Activated CD8-positive, alpha-beta T cell treated with anti-CD3 and anti-CD28 coated beads for 36 hours (primary cell): ENCODE measurements at regions not wholly inside any gene's neighbourhood (a gene's known extent, or its start where the extent isn't known, plus 50 kb on each side); places are given as distances from the start of the nearest gene placed in this dataset.

Experiments used
- ATAC-seq: fragments of 200-7000 bp; cut with Tn5 transposase; one replicate; pipeline ENCODE4 v1.10.0; 2021; ENCODE audit warnings: mild to moderate bottlenecking, moderate library complexity
- CTCF ChIA-PET: fragments of 350-600 bp; sonication (Branson Sonifier 250); formaldehyde crosslinking; loops from one replicate; lab custom pipeline; 2021; ENCODE audit warnings: antibody characterized with exemption; lab: Charles Lee
- POLR2A ChIA-PET: fragments of 350-600 bp; sonication (Branson Sonifier 250); formaldehyde crosslinking; loops from one replicate; lab custom pipeline; 2021; ENCODE audit warnings: antibody characterized with exemption; lab: Charles Lee
- DNase-seq: peaks from one replicate; pipeline ENCODE4 v3.0.0-alpha.2; 2020
- H3K27ac Mint-ChIP-seq: one replicate; pipeline ENCODE4 v1.8.0; 2021; ENCODE audit warnings: mild to moderate bottlenecking, mixed read lengths
- H3K27me3 Mint-ChIP-seq: one replicate; pipeline ENCODE4 v1.8.0; 2021; ENCODE audit warnings: mixed read lengths
- H3K36me3 Mint-ChIP-seq: one replicate; pipeline ENCODE4 v1.8.0; 2021; ENCODE audit warnings: low read depth, mixed read lengths
- H3K4me1 Mint-ChIP-seq: one replicate; pipeline ENCODE4 v1.8.0; 2021; ENCODE audit warnings: low read depth, mixed read lengths
- H3K4me3 Mint-ChIP-seq: one replicate; pipeline ENCODE4 v1.8.0; 2021; ENCODE audit warnings: mild to moderate bottlenecking, moderate library complexity, mixed read lengths
- H3K9me3 Mint-ChIP-seq: one replicate; pipeline ENCODE4 v1.8.0; 2021; ENCODE audit warnings: mixed read lengths
- intact Hi-C: fragments of 100-400 bp; cut with micrococcal nuclease; formaldehyde crosslinking; loops from one replicate; pipeline ENCODE4 v1.10.0; 2022
- TF ChIP-seq, protein P1 (sequence below): fragments of 200-600 bp; IDR thresholded peaks from one replicate; pipeline ENCODE4 v1.8.0; 2022; ENCODE audit warnings: antibody characterized with exemption, mild to moderate bottlenecking

DNA sequence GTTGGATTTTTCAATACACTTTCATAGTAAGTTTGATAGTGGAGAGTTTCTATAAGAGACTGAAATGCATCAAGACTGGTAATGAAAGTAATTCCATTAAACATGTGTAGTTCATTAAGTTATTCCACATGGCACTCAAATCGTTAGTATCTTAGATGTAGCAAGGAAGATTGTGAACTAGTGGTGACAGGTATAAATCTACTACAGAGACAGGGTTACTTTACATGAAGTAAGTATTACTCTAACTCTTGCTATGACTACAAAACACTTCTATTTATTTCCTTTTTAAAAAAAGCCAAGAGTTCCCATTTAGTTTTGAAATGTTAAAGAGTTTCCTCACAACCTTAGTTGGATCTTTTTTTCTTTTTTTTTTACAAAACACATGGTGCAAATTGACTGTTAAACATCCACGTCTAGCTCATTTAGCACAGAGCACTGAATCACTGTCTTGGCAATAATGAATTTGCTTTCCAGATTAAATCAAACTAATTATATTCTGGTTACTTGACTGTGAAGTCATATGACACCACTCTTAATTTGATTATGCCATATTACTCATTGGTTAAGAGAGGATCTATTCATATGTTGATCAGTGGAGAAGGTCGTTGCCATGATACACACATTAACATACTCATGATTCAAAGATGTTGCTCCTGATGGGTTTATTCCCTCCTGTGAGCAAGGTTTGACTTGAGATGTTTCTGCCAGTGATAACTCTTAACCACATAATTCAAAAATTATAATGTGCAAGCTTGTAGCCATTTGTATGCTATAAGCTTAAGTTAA lies 644.8 kb downstream of the EFNA5 start:
- no peak overlapping the region for H3K27ac Mint-ChIP-seq
- ChIA-PET CTCF (no interaction called here), POLR2A (no interaction called here)
- H3K9me3 Mint-ChIP-seq: peaks cover 2% of the 10 kb centered on the region
- intact Hi-C loops: no loop called here
- DNase-seq (no peak), ATAC-seq (no peak)
- H3K27me3 Mint-ChIP-seq: no peaks in the 10 kb centered on the region
- TF ChIP-seq, protein P1, sequence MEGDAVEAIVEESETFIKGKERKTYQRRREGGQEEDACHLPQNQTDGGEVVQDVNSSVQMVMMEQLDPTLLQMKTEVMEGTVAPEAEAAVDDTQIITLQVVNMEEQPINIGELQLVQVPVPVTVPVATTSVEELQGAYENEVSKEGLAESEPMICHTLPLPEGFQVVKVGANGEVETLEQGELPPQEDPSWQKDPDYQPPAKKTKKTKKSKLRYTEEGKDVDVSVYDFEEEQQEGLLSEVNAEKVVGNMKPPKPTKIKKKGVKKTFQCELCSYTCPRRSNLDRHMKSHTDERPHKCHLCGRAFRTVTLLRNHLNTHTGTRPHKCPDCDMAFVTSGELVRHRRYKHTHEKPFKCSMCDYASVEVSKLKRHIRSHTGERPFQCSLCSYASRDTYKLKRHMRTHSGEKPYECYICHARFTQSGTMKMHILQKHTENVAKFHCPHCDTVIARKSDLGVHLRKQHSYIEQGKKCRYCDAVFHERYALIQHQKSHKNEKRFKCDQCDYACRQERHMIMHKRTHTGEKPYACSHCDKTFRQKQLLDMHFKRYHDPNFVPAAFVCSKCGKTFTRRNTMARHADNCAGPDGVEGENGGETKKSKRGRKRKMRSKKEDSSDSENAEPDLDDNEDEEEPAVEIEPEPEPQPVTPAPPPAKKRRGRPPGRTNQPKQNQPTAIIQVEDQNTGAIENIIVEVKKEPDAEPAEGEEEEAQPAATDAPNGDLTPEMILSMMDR: no peak
- H3K4me3 Mint-ChIP-seq: no peak overlapping the region
- no peaks in the 10 kb centered on the region for H3K36me3 Mint-ChIP-seq
- H3K4me1 Mint-ChIP-seq: no peaks in the 10 kb centered on the region

DNA sequence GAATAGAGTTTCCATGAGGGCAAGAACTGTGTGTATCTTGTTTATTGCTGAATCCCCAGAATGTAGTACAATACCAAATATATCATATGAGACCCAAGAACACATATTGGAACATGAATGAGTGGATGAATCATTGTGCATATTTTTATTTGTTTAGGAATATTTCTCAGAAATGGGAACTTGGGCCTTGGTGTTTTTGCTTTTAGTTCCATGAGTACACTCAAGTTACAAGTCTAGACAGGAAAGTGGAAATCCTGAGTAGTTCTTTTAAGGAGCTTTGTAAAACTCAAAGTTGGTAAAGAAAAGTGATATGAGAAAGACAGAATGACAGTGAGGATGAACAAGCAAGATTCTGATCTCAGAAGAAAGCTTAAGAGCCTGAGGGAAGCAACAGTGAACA lies 647.0 kb downstream of the EFNA5 start:
- peaks cover 2% of the 10 kb centered on the region for H3K9me3 Mint-ChIP-seq
- ATAC-seq (no peak), DNase-seq (no peak)
- no peak overlapping the region for H3K27ac Mint-ChIP-seq
- no peak overlapping the region for H3K4me3 Mint-ChIP-seq
- intact Hi-C loops: no loop called here
- TF ChIP-seq, protein P1: no peak
- ChIA-PET POLR2A (no interaction called here), CTCF (no interaction called here)
- H3K27me3 Mint-ChIP-seq: no peaks in the 10 kb centered on the region
- H3K36me3 Mint-ChIP-seq: no peaks in the 10 kb centered on the region
- H3K4me1 Mint-ChIP-seq: no peaks in the 10 kb centered on the region

DNA sequence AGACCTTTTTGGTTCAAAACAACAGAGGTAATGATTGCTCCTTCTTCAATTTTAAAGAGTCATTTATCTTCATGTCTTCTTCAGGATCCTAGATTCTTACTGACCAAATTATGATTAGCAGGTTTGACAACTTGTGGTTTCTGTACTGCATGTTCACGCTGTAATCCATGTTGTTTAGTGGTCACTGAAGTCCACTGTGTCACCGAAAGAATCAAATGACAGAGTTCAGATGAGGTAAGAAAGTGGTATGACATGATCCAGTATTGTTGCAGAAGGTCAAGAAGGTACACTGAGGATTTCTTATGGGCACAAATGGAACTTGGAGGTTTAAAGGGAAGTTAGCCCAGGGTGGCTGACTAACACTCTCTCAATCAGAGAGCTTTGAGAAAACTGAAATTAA lies 649.2 kb downstream of the EFNA5 start:
- no peak for DNase-seq
- Mint-ChIP-seq H3K4me3 (no peak overlapping the region), H3K27ac (no peak overlapping the region), H3K27me3 (no peaks in the 10 kb centered on the region), H3K9me3 (peaks cover 2% of the 10 kb centered on the region), H3K4me1 (no peaks in the 10 kb centered on the region), H3K36me3 (no peaks in the 10 kb centered on the region)
- CTCF ChIA-PET: no interaction called here
- TF ChIP-seq, protein P1: no peak
- intact Hi-C loops: no loop called here
- POLR2A ChIA-PET: no interaction called here
- no peak for ATAC-seq

DNA sequence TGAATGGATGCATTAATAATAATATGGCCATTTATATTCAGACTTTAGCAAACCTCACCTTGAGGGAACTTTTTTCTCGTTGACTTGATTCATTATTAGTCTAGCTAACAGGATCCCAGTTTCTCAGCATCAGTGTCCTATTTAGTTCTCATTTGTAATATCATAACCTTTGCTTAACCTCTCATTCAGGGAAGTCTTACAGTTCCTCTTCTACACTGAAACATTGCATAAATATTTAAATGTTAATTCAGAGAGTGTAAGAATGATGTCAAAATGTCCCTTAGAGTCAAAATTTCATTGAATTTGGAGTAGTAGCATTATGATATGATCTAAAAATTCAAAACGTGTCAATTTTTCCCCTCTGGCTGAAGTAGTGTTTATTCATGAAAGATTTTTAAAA lies 650.1 kb downstream of the EFNA5 start:
- ChIA-PET CTCF (no interaction called here), POLR2A (no interaction called here)
- ATAC-seq: no peak
- Mint-ChIP-seq H3K36me3 (no peaks in the 10 kb centered on the region), H3K27ac (no peak overlapping the region), H3K4me1 (no peaks in the 10 kb centered on the region), H3K9me3 (peaks cover 2% of the 10 kb centered on the region), H3K27me3 (no peaks in the 10 kb centered on the region), H3K4me3 (no peak overlapping the region)
- TF ChIP-seq, protein P1: no peak
- intact Hi-C loops: no loop called here
- DNase-seq: no peak

DNA sequence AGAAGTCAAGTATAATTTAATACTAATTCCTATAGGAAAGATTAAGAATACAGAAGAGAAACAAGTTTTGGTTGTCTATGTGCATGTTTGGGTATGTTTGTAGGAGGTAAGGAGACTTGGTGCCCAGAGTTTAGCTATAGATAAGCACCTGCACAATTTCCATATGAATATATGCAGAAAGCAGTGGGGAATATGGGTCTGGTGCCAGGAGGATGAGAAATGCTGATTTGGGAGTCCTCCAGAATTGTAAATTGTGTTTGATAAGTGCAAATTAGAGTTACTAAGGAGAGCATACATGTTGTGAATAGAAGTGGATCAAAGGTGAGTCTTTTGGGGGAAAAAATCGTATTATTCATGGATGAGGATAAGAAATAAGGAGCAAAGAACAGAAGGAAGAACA lies 653.1 kb downstream of the EFNA5 start:
- no peak overlapping the region for H3K4me3 Mint-ChIP-seq
- no peak overlapping the region for H3K27ac Mint-ChIP-seq
- POLR2A ChIA-PET: no interaction called here
- DNase-seq (no peak), ATAC-seq (no peak)
- intact Hi-C loops: no loop called here
- H3K9me3 Mint-ChIP-seq: no peaks in the 10 kb centered on the region
- CTCF ChIA-PET: no interaction called here
- TF ChIP-seq, protein P1: no peak
- no peaks in the 10 kb centered on the region for H3K36me3 Mint-ChIP-seq
- H3K4me1 Mint-ChIP-seq: no peaks in the 10 kb centered on the region
- H3K27me3 Mint-ChIP-seq: no peaks in the 10 kb centered on the region
